MM.1S (cell line): ENCODE measurements at regions not wholly inside any gene's neighbourhood (a gene's known extent, or its start where the extent isn't known, plus 50 kb on each side); places are given as distances from the start of the nearest gene placed in this dataset.
A peak's percentile ranks its signal among the peaks of the same experiment; 100 is the strongest.

Experiments used
- DNase-seq: peaks from one replicate; pipeline ENCODE4 v3.0.0-alpha.2; 2015
- H2AFZ ChIP-seq: fragments of 300-600 bp; sonication (generic); 2 replicates; pipeline ENCODE4 v1.6.0; 2016; ENCODE audit warnings: antibody characterized with exemption, low read length
- H3F3A ChIP-seq: fragments of 300-600 bp; sonication (generic); 2 replicates; pipeline ENCODE4 v1.6.1; 2016; ENCODE audit warnings: mild to moderate bottlenecking, antibody characterized with exemption, low read length, moderate library complexity, mixed read lengths; ENCODE audit not compliant: insufficient read depth
- H3K27ac ChIP-seq: fragments of 300-600 bp; sonication (generic); 2 replicates; pipeline ENCODE4 v1.5.1; 2016; ENCODE audit warnings: mild to moderate bottlenecking, low read length
- H3K27me3 ChIP-seq: fragments of 300-600 bp; sonication (generic); replicated peaks from 2 replicates; pipeline ENCODE4 v1.6.0; 2016; ENCODE audit warnings: low read length; ENCODE audit not compliant: insufficient read depth
- H3K36me3 ChIP-seq: fragments of 300-600 bp; sonication (generic); replicated peaks from 2 replicates; pipeline ENCODE4 v1.6.1; 2016; ENCODE audit warnings: mild to moderate bottlenecking, low read length, mixed read lengths; ENCODE audit not compliant: insufficient read depth
- H3K4me1 ChIP-seq: fragments of 300-600 bp; sonication (generic); 2 replicates; pipeline ENCODE4 v1.6.1; 2016; ENCODE audit warnings: low read length, mixed read lengths
- H3K4me2 ChIP-seq: fragments of 300-600 bp; sonication (generic); 2 replicates; pipeline ENCODE4 v1.6.0; 2016; ENCODE audit warnings: low read depth, low read length
- H3K4me3 ChIP-seq: fragments of 300-600 bp; sonication (generic); 2 replicates; pipeline ENCODE4 v1.5.1; 2016; ENCODE audit warnings: low read length, mixed read lengths
- H3K79me2 ChIP-seq: fragments of 300-600 bp; sonication (generic); 2 replicates; pipeline ENCODE4 v1.6.1; 2016; ENCODE audit warnings: mixed run types, low read length, mixed read lengths
- H3K9ac ChIP-seq: fragments of 300-600 bp; sonication (generic); 2 replicates; pipeline ENCODE4 v1.6.1; 2016; ENCODE audit warnings: low read length, mixed read lengths
- H3K9me2 ChIP-seq: fragments of 300-600 bp; sonication (generic); replicated peaks from 2 replicates; pipeline ENCODE4 v1.6.1; 2016; ENCODE audit warnings: mild to moderate bottlenecking, low read length, mixed read lengths; ENCODE audit not compliant: insufficient read depth
- H3K9me3 ChIP-seq: fragments of 300-600 bp; sonication (generic); replicated peaks from 2 replicates; pipeline ENCODE4 v1.6.1; 2016; ENCODE audit warnings: mild to moderate bottlenecking, low read length, mixed read lengths; ENCODE audit not compliant: insufficient read depth
- H4K20me1 ChIP-seq: fragments of 300-600 bp; sonication (generic); 2 replicates; pipeline ENCODE4 v1.6.1; 2016; ENCODE audit warnings: mild to moderate bottlenecking, low read length, moderate library complexity, mixed read lengths; ENCODE audit not compliant: insufficient read depth
- CTCF ChIP-seq: fragments of 300-600 bp; sonication (generic); IDR thresholded peaks from 2 replicates; pipeline ENCODE4 v1.5.1; 2016; ENCODE audit warnings: antibody characterized with exemption, low read length, mixed read lengths
- EZH2 ChIP-seq: fragments of 300-600 bp; sonication (generic); optimal IDR thresholded peaks from 2 replicates; pipeline ENCODE3; 2017; ENCODE audit warnings: low read depth, mild to moderate bottlenecking, antibody characterized with exemption, low read length, mixed read lengths
- EZH2phosphoT487 ChIP-seq: fragments of 300-600 bp; sonication (generic); IDR thresholded peaks from 2 replicates; pipeline ENCODE4 v1.6.1; 2018; ENCODE audit warnings: antibody characterized with exemption, low read length

- no peaks in the 10 kb centered on the region for H3K79me2 ChIP-seq
- TF ChIP-seq EZH2 (no peak), EZH2phosphoT487 (no peak), CTCF (no peak)
- H3K4me2 ChIP-seq: peak overlapping the region; percentile 57
- no peaks in the 10 kb centered on the region for H3K27me3 ChIP-seq
- H3F3A ChIP-seq: peaks cover under 1% of the 10 kb centered on the region; the same call in 1 of the 2 replicates
- H3K9me3 ChIP-seq: no peaks in the 10 kb centered on the region
- H3K27ac ChIP-seq: peak overlapping the region; percentile 31; the same call in 1 of the 2 replicates
- peaks cover 33% of the 10 kb centered on the region for H3K4me1 ChIP-seq
- no peaks in the 10 kb centered on the region for H4K20me1 ChIP-seq
- no peak overlapping the region for H3K9ac ChIP-seq
- peak overlapping the region; percentile 13; the same call in 1 of the 2 replicates for H3K4me3 ChIP-seq
- H2AFZ ChIP-seq: peak overlapping the region; percentile 56
- no peaks in the 10 kb centered on the region for H3K9me2 ChIP-seq
- DNase-seq: peak; percentile 27
- H3K36me3 ChIP-seq: no peaks in the 10 kb centered on the region
These were observed 63.7 kb upstream of the ITGA4 start for GRCh38 chr2:181393472-181393871.

- TF ChIP-seq EZH2phosphoT487 (no peak), CTCF (no peak), EZH2 (no peak)
- no peak overlapping the region for H3K4me2 ChIP-seq
- H3K9ac ChIP-seq: no peak overlapping the region
These were observed 62.3 kb upstream of the ITGA4 start for GRCh38 chr2:181394741-181395437.

GRCh38 chr2:181395851-181396250, 61.3 kb upstream of the ITGA4 start:
- Histone ChIP-seq H3K4me2 (no peak overlapping the region), H3F3A (peaks cover 5% of the 10 kb centered on the region; the same call in 1 of the 2 replicates), H3K27me3 (no peaks in the 10 kb centered on the region), H3K9me3 (no peaks in the 10 kb centered on the region), H3K36me3 (no peaks in the 10 kb centered on the region), H3K27ac (no peak overlapping the region), H3K79me2 (no peaks in the 10 kb centered on the region), H3K4me1 (peaks cover 42% of the 10 kb centered on the region), H4K20me1 (no peaks in the 10 kb centered on the region), H3K4me3 (no peak overlapping the region), H3K9me2 (no peaks in the 10 kb centered on the region), H3K9ac (no peak overlapping the region), H2AFZ (no peak overlapping the region)
- DNase-seq: no peak
- no peak for TF ChIP-seq EZH2phosphoT487
- no peak for TF ChIP-seq EZH2
- TF ChIP-seq CTCF: no peak

More at GRCh38 chr2:181394741-181395437, 62.3 kb upstream of the ITGA4 start:
- Histone ChIP-seq H3K36me3 (no peaks in the 10 kb centered on the region), H3K9me3 (no peaks in the 10 kb centered on the region), H3K9me2 (no peaks in the 10 kb centered on the region), H3K27me3 (no peaks in the 10 kb centered on the region), H3K4me1 (peaks cover 42% of the 10 kb centered on the region), H2AFZ (no peak overlapping the region), H3K27ac (no peak overlapping the region), H3K4me3 (no peak overlapping the region), H3F3A (peaks cover 5% of the 10 kb centered on the region; the same call in 1 of the 2 replicates), H3K79me2 (no peaks in the 10 kb centered on the region), H4K20me1 (no peaks in the 10 kb centered on the region)
- no peak for DNase-seq
